Erythroblast (primary cell): ENCODE measurements at regions not wholly inside any gene's neighbourhood (a gene's known extent, or its start where the extent isn't known, plus 50 kb on each side); places are given as distances from the start of the nearest gene placed in this dataset.

ENCODE experiments used
- GATA1 ChIP-seq: IDR thresholded peaks from 2 replicates; pipeline ENCODE4 v1.6.1; 2011; ENCODE audit warnings: low read depth, mild to moderate bottlenecking, control low read depth, low read length, moderate library complexity
- POLR2A ChIP-seq: IDR thresholded peaks from 2 replicates; pipeline ENCODE4 v1.6.1; 2011; ENCODE audit warnings: mild to moderate bottlenecking, low read length

DNA sequence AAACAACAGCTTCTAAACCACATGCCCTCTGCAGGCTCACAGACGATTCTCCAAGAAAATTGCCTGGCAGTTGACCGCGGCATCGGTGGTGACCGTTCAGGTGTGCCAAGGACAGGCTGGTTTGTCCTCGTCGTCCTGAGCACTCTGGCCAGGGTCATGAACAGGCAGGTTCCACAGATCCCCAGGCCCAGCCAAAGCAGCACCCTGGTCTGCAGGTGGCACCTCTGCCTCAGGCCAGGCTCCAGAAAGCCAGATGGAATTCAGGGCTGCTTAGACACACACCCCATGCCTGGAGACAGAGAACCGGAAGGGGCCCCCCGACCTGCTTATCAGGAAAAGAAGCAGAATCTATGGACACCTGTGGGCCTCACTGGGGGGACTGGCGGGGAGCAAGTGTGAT, 338.7 kb downstream of the BRD1 start:
- no peak for TF ChIP-seq POLR2A
- no peak for TF ChIP-seq GATA1
